ENCODE measurements at regions not wholly inside any gene's neighbourhood (a gene's known extent, or its start where the extent isn't known, plus 50 kb on each side); places are given as distances from the start of the nearest gene placed in this dataset.

DNA sequence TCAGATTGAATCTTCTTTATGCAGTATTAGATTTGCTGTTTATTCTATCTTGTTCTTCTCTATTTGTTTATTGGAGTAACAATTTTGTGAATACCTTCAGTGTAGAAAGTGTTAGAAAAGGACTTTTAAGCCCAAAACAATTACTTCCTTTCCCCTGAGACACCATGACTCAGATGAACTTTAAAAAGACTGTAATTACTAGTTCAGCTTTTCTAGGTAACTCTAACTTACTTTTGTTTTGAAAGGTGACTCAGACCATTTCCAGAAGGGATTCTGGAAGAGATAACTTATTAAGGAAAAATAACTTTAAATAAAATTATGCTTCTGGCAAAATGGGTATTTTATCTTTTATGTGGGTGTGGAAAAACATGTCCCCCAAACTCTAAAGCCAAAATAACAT, 561.5 kb upstream of the PCDH10 start:
- no peaks in the 10 kb centered on the region for H3K9me3 ChIP-seq (ENCODE audit: severe bottlenecking)
- H3K27me3 ChIP-seq (ENCODE audit: insufficient read depth, poor library complexity, severe bottlenecking) = no peaks in the 10 kb centered on the region
- no peaks in the 10 kb centered on the region for H3K36me3 ChIP-seq (ENCODE audit: low read depth)
- no peak for TF ChIP-seq CTCF (IDR thresholded peaks at IDR 0.05; ENCODE audit: poor library complexity, severe bottlenecking)
- H3K27ac ChIP-seq (ENCODE audit: poor library complexity, severe bottlenecking) = no peak overlapping the region
- ATAC-seq (ENCODE audit: low read depth) = peak; percentile 55; the same call in 1 of the 3 replicates
- DNase-seq (ENCODE audit: low spot score) = no peak
- H3K4me1 ChIP-seq (ENCODE audit: insufficient read depth, poor library complexity, severe bottlenecking) = peaks cover 5% of the 10 kb centered on the region
- no peak overlapping the region for H3K4me3 ChIP-seq (ENCODE audit: severe bottlenecking)

- no peak overlapping the region for H3K27ac ChIP-seq (ENCODE audit: poor library complexity, severe bottlenecking)
- no peaks in the 10 kb centered on the region for H3K36me3 ChIP-seq (ENCODE audit: low read depth)
- H3K9me3 ChIP-seq (ENCODE audit: severe bottlenecking) = no peaks in the 10 kb centered on the region
- no peak overlapping the region for H3K4me3 ChIP-seq (ENCODE audit: severe bottlenecking)
- peaks cover 3% of the 10 kb centered on the region for H3K4me1 ChIP-seq (ENCODE audit: insufficient read depth, poor library complexity, severe bottlenecking)
- DNase-seq (ENCODE audit: low spot score) (no peak), ATAC-seq (ENCODE audit: low read depth) (no peak)
- H3K27me3 ChIP-seq (ENCODE audit: insufficient read depth, poor library complexity, severe bottlenecking) = no peaks in the 10 kb centered on the region
- no peak for TF ChIP-seq CTCF (IDR thresholded peaks at IDR 0.05; ENCODE audit: poor library complexity, severe bottlenecking)
These were observed 556.8 kb upstream of the PCDH10 start for GRCh38 chr4:132592340-132592739.

DNA sequence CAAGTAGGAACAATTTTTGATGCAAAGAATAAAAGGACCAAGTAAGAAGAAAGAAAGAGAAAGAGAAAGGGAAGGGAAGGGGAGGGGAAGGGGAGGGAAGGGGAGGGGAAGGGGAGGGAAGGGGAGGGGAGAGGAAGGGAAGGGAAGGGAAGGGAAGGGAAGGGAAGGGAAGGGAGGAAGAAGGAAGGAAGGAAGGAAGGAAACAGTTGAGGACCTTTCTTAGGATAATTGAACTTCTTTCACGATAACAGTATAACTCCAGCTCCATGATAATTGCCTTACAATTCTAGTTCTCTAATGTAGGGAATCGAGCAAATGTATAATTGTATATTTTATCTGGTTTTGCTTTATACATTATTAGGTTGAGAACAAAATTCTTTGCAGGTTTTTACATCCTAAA, 556.2 kb upstream of the PCDH10 start:
- Histone ChIP-seq H3K27ac (ENCODE audit: poor library complexity, severe bottlenecking) (no peak overlapping the region), H3K36me3 (ENCODE audit: low read depth) (no peaks in the 10 kb centered on the region), H3K4me1 (ENCODE audit: insufficient read depth, poor library complexity, severe bottlenecking) (no peaks in the 10 kb centered on the region), H3K4me3 (ENCODE audit: severe bottlenecking) (no peak overlapping the region), H3K9me3 (ENCODE audit: severe bottlenecking) (no peaks in the 10 kb centered on the region), H3K27me3 (ENCODE audit: insufficient read depth, poor library complexity, severe bottlenecking) (no peaks in the 10 kb centered on the region)
- DNase-seq (ENCODE audit: low spot score) (no peak), ATAC-seq (ENCODE audit: low read depth) (no peak)
- TF ChIP-seq CTCF (IDR thresholded peaks at IDR 0.05; ENCODE audit: poor library complexity, severe bottlenecking) = no peak

DNA sequence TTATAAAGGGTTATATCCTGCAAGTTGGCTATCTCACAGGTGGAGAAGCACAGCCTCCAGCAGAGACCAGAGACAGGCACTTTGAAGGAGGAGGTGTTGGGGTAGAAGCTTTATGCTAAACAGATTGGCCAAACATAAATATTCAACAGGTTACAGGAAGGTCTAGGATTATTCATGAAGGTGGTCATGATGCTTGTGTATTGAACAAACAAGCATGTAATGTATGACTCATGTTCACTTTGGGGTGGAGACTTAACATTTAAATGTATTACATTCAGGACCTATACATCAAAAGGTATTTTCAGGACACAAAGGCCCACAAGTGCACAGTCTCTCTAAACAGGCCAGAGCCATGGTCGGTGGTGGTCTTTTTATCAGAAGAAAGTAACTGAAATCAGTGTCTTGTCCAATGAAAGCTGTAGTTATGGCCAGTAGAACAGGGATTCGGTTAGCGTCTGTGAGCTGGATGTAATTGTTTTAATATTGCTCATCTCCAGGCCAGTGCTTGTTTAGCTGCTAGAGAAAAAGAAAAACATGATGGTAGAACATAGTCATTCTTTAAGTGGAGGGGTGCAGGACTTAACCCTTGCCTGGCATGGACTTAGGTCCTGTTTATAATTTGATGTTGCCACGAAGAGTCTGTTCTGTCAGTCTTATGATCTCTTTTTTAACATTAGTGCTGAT, 555.2 kb upstream of the PCDH10 start:
- no peak for DNase-seq (ENCODE audit: low spot score)
- no peak for TF ChIP-seq CTCF (IDR thresholded peaks at IDR 0.05; ENCODE audit: poor library complexity, severe bottlenecking)
- peak; percentile 67 for ATAC-seq (ENCODE audit: low read depth)
- Histone ChIP-seq H3K4me3 (ENCODE audit: severe bottlenecking) (no peak overlapping the region), H3K4me1 (ENCODE audit: insufficient read depth, poor library complexity, severe bottlenecking) (no peaks in the 10 kb centered on the region), H3K27me3 (ENCODE audit: insufficient read depth, poor library complexity, severe bottlenecking) (no peaks in the 10 kb centered on the region), H3K27ac (ENCODE audit: poor library complexity, severe bottlenecking) (no peak overlapping the region), H3K36me3 (ENCODE audit: low read depth) (no peaks in the 10 kb centered on the region), H3K9me3 (ENCODE audit: severe bottlenecking) (no peaks in the 10 kb centered on the region)

GRCh38 chr4:132596186-132596585, 552.9 kb upstream of the PCDH10 start:
- DNase-seq (ENCODE audit: low spot score) (no peak), ATAC-seq (ENCODE audit: low read depth) (no peak)
- H3K4me3 ChIP-seq (ENCODE audit: severe bottlenecking) = no peak overlapping the region
- H3K9me3 ChIP-seq (ENCODE audit: severe bottlenecking) = no peaks in the 10 kb centered on the region
- H3K36me3 ChIP-seq (ENCODE audit: low read depth) = no peaks in the 10 kb centered on the region
- H3K27me3 ChIP-seq (ENCODE audit: insufficient read depth, poor library complexity, severe bottlenecking) = no peaks in the 10 kb centered on the region
- no peaks in the 10 kb centered on the region for H3K4me1 ChIP-seq (ENCODE audit: insufficient read depth, poor library complexity, severe bottlenecking)
- no peak for TF ChIP-seq CTCF (IDR thresholded peaks at IDR 0.05; ENCODE audit: poor library complexity, severe bottlenecking)
- H3K27ac ChIP-seq (ENCODE audit: poor library complexity, severe bottlenecking) = no peak overlapping the region

All from RWPE2 (cell line).